T1000 (cell line): ENCODE measurements at regions not wholly inside any gene's neighbourhood (a gene's known extent, or its start where the extent isn't known, plus 50 kb on each side); places are given as distances from the start of the nearest gene placed in this dataset.
"Not testable (repeated sequence)": the region's sequence is repeated elsewhere in the genome, so short reads cannot be mapped to it uniquely, and the experiment has no call there.

Experiments
- DNase-seq: peaks from one replicate; lab custom pipeline; 2025; ENCODE audit warnings: mixed read lengths; lab: John Stamatoyannopoulos, UW

- no peak for DNase-seq
Measured at GRCh38 chrX:128619490-128619889, 567.3 kb upstream of the ACTRT1 start.

GRCh38 chrX:128616933-128617332 is 564.7 kb upstream of the ACTRT1 start:
- no peak for DNase-seq

- not testable (repeated sequence) for DNase-seq
Measured at GRCh38 chrX:128606817-128607216, 554.6 kb upstream of the ACTRT1 start.

GRCh38 chrX:128606357-128606756 is 554.2 kb upstream of the ACTRT1 start:
- DNase-seq: not testable (repeated sequence)

- DNase-seq: no peak
Measured at GRCh38 chrX:128601706-128602105, 549.5 kb upstream of the ACTRT1 start.

GRCh38 chrX:128599632-128600031 is 547.4 kb upstream of the ACTRT1 start:
- no peak for DNase-seq

- no peak for DNase-seq
Measured at GRCh38 chrX:128582036-128582435, 529.8 kb upstream of the ACTRT1 start.

- no peak for DNase-seq
Measured at GRCh38 chrX:128581615-128582014, 529.4 kb upstream of the ACTRT1 start.

GRCh38 chrX:128543114-128543513 is 490.9 kb upstream of the ACTRT1 start:
- no peak for DNase-seq

GRCh38 chrX:128518508-128518907 is 466.3 kb upstream of the ACTRT1 start:
- DNase-seq: no peak

- DNase-seq: no peak
Measured at GRCh38 chrX:128517691-128518090, 465.5 kb upstream of the ACTRT1 start.

- DNase-seq: no peak
Measured at GRCh38 chrX:128504496-128504895, 452.3 kb upstream of the ACTRT1 start.

GRCh38 chrX:128464116-128464515 is 411.9 kb upstream of the ACTRT1 start:
- no peak for DNase-seq

- no peak for DNase-seq
Measured at GRCh38 chrX:128460835-128461234, 408.6 kb upstream of the ACTRT1 start.

GRCh38 chrX:128458888-128459287 is 406.7 kb upstream of the ACTRT1 start:
- DNase-seq: no peak

- DNase-seq: no peak
Measured at GRCh38 chrX:128457674-128458073, 405.5 kb upstream of the ACTRT1 start.

GRCh38 chrX:128439159-128439558 is 387.0 kb upstream of the ACTRT1 start:
- DNase-seq: no peak

GRCh38 chrX:128438082-128438481 is 385.9 kb upstream of the ACTRT1 start:
- no peak for DNase-seq

GRCh38 chrX:128436397-128437103 is 384.3 kb upstream of the ACTRT1 start:
- DNase-seq: no peak

GRCh38 chrX:128425546-128425945 is 373.3 kb upstream of the ACTRT1 start:
- DNase-seq: no peak

- no peak for DNase-seq
Measured at GRCh38 chrX:128408842-128409241, 356.6 kb upstream of the ACTRT1 start.

- DNase-seq: no peak
Measured at GRCh38 chrX:128396601-128397000, 344.4 kb upstream of the ACTRT1 start.

GRCh38 chrX:128383846-128384245 is 331.6 kb upstream of the ACTRT1 start:
- not testable (repeated sequence) for DNase-seq

GRCh38 chrX:128365492-128365891 is 313.3 kb upstream of the ACTRT1 start:
- DNase-seq: no peak
